ENCODE measurements at regions not wholly inside any gene's neighbourhood (a gene's known extent, or its start where the extent isn't known, plus 50 kb on each side); places are given as distances from the start of the nearest gene placed in this dataset.

DNA sequence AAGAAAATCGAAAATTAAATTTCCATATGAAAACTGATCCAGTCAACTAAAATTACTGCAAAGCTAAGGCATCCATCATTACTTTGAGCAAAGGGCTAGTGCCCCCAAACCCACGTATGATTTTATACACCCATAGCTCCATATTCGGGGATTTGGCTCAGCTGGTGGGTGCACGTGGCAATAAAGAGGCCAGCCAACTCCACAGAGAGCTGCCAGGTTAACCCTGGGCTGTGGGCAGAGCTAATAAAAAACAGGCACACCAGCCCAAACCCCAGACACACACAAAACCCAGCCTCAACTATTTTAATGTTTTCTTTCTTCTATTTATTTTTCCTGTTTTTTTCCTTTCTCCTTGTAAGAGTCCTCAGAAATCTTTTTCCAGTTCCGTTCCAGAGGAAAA lies 151.3 kb upstream of the SOX11 start:
- no peak for TF ChIP-seq ZFX (IDR thresholded peaks at IDR 0.05; ENCODE audit: borderline replicate concordance)
- TF ChIP-seq, protein P1, sequence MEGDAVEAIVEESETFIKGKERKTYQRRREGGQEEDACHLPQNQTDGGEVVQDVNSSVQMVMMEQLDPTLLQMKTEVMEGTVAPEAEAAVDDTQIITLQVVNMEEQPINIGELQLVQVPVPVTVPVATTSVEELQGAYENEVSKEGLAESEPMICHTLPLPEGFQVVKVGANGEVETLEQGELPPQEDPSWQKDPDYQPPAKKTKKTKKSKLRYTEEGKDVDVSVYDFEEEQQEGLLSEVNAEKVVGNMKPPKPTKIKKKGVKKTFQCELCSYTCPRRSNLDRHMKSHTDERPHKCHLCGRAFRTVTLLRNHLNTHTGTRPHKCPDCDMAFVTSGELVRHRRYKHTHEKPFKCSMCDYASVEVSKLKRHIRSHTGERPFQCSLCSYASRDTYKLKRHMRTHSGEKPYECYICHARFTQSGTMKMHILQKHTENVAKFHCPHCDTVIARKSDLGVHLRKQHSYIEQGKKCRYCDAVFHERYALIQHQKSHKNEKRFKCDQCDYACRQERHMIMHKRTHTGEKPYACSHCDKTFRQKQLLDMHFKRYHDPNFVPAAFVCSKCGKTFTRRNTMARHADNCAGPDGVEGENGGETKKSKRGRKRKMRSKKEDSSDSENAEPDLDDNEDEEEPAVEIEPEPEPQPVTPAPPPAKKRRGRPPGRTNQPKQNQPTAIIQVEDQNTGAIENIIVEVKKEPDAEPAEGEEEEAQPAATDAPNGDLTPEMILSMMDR (IDR thresholded peaks at IDR 0.05): no peak
- H3K27ac ChIP-seq: no peak overlapping the region

DNA sequence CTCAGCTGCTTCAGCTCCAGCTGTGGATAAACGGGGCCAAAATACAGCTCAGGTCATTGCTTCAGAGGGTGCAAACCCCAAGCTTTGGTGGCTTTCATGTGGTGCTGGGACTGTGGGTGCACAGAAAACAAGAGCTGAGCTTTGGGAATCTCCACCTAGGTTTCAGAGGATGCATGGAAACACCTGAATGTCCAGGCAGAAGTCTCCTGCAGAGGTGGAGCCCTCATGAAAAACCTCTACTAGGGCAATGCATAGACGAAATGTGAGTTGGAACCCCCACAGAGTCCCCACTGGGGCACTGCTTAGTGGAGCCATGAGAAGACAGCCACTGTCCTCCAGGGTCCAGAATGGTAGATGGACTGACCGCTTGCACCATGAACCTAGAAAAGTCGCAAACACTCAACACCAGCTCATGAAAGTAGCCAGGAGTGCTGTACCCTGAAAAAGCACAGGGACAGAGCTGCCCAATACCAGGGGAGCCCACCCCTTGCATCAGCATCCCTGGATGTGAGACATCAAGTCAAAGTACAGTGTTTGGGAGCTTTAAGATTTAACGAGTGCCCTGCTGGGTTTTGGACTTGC lies 147.9 kb upstream of the SOX11 start:
- H3K27ac ChIP-seq: no peak overlapping the region
- TF ChIP-seq, protein P1 (IDR thresholded peaks at IDR 0.05): no peak

DNA sequence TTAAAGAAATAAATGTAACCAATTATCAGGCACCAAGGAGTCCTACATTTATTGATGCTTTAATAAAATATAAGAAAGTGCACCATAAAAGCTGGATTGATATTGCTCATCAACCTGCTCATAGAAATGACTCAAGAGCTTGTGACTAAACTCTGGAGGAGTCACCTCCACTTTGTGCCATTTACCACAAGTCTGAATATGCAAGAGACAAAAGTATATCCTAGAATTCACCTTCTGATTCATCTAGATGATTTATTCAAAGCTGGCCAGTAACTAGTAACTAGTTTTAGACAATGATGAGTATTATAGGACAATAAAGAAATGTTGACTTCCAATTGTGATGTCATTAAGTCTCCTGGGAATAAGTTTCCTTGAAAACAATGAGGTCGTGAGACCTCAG lies 146.0 kb upstream of the SOX11 start:
- TF ChIP-seq, protein P1 (IDR thresholded peaks at IDR 0.05): no peak
- TF ChIP-seq ZFX (IDR thresholded peaks at IDR 0.05; ENCODE audit: borderline replicate concordance): no peak
- H3K27ac ChIP-seq: no peak overlapping the region

DNA sequence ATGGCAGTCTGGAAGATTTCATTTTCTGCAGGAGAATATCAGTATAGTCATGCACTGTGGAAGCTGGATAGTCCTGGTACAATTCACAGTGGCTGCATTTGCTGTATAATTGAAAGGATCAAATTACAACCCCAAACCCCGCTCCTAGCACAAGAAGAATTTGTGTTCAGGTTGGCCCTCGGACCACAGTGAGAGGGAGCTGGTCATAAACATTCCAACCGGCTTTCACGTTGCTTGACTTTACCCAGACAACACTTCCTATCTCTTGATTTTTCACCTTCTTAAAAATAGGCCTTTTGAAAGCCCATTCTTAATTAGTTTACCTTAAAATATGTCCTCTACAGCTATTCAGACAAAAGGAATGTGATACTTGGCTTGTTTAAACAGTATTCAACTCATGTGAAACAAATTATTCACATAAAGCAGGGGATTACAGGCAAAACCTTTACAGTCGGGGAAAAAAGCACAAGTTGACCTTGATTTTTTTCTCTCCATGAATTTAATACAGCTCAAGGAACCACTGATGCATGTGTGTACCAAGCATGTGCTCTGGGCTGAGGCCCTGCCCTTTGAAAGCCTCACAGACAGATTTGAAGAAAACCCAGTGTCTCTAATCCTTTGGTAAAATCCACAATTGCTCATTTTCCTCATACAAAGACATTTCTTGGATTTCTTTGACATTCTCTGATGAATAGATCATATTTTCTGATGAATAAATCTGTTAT lies 143.0 kb upstream of the SOX11 start:
- no peak overlapping the region for H3K27ac ChIP-seq
- no peak for TF ChIP-seq ZFX (IDR thresholded peaks at IDR 0.05; ENCODE audit: borderline replicate concordance)
- TF ChIP-seq, protein P1 (IDR thresholded peaks at IDR 0.05): no peak

DNA sequence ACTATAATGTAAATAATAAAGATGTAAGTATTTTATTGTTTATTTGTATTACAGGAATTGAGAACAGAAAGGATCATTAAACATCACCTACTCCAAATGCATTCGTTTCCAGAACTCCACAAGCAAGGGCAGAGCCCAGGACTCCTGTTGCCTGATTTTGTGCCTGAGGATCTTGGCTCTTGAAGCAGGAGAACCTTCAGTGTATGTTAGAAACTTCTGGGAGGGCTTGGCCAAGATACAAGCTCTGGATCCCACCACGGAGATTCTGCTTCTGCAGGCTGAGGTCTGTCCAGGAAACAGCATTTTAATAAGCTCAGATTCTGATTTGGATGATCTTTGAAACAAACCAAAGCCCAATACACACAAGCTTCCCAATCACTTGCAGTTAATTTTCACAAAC lies 142.4 kb upstream of the SOX11 start:
- TF ChIP-seq, protein P1 (IDR thresholded peaks at IDR 0.05): no peak
- TF ChIP-seq ZFX (IDR thresholded peaks at IDR 0.05; ENCODE audit: borderline replicate concordance): no peak
- no peak overlapping the region for H3K27ac ChIP-seq

DNA sequence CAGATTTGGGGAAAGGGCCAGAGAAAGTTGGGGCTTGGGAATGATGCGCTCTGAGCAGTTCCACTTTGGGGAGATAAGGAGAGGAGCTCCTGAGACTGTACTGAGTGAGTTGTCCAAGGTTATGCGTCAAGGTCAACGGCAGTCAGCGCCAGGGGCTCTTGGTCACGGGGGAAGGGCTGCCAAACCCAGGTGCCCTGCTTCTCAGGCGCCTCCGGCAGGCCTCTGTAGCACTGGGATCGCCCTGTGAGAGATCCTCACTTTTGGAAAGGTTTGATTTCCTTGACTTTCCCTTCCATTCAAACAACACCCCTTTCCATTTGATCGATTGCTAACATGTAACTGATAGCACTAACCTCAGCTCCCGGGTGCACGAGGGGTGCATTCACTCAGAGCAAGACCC lies 136.5 kb upstream of the SOX11 start:
- no peak overlapping the region for H3K27ac ChIP-seq
- no peak for TF ChIP-seq ZFX (IDR thresholded peaks at IDR 0.05; ENCODE audit: borderline replicate concordance)
- TF ChIP-seq, protein P1 (IDR thresholded peaks at IDR 0.05): no peak

DNA sequence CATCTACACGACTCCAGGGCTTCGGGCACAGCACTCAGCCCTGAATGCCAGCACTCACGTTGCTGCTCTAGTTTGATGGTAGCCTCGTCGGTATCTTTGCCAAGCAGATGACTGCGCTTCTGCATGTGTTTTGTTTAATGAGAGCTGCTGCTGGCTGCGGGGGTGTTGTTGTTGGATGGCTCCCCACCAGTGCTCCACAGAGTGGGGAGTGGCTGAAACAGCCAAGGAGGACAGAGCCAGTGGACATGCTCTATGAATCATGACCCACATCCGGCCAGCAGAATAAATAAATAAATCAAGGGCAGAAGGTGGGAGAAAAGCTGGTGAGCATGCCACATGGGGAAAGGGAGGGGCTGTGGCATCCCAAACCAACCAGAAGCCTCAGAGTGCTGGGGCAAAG lies 131.2 kb upstream of the SOX11 start:
- H3K27ac ChIP-seq: no peak overlapping the region
- TF ChIP-seq ZFX (IDR thresholded peaks at IDR 0.05; ENCODE audit: borderline replicate concordance): no peak
- TF ChIP-seq, protein P1 (IDR thresholded peaks at IDR 0.05): no peak
